Keratinocyte (primary cell): ENCODE measurements at regions not wholly inside any gene's neighbourhood (a gene's known extent, or its start where the extent isn't known, plus 50 kb on each side); places are given as distances from the start of the nearest gene placed in this dataset.

Experiments used
- CTCF ChIP-seq, 3 experiments: IDR thresholded peaks in 1 of 3; conservative IDR thresholded peaks in 1 of 3; optimal IDR thresholded peaks in 1 of 3; 2 replicates in 2 of 3; 3 replicates in 1 of 3; pipeline versions ENCODE3 to v1.5.1; 2011; ENCODE audit warnings: low read length in 3 of 3, mild to moderate bottlenecking in 3 of 3, moderate library complexity in 2 of 3, control low read depth in 1 of 3, inconsistent platforms in 1 of 3; ENCODE audit not compliant: insufficient read depth in 2 of 3; ENCODE audit errors: extremely low read depth in 1 of 3
- EZH2 ChIP-seq: IDR thresholded peaks from one replicate; pipeline ENCODE4 v1.6.1; 2012; ENCODE audit warnings: inconsistent platforms, mild to moderate bottlenecking, low read length, moderate library complexity

- TF ChIP-seq CTCF (optimal IDR thresholded peaks at IDR 0.05 in 1 of 3, IDR thresholded peaks at IDR 0.05 in 1 of 3, conservative IDR thresholded peaks at IDR 0.05 in 1 of 3; ENCODE audit: extremely low read depth in 1 of 3, insufficient read depth in 2 of 3, low read length in 3 of 3) (no peak), EZH2 (no peak)
Observed at GRCh38 chr3:106070187-106070586, 201.4 kb upstream of the CBLB start.
